Choroid plexus epithelial cell (primary cell): ENCODE measurements at regions not wholly inside any gene's neighbourhood (a gene's known extent, or its start where the extent isn't known, plus 50 kb on each side); places are given as distances from the start of the nearest gene placed in this dataset.
"Not testable (repeated sequence)": the region's sequence is repeated elsewhere in the genome, so short reads cannot be mapped to it uniquely, and the experiment has no call there.

Source experiments
- DNase-seq: peaks from one replicate; pipeline ENCODE4 v3.0.0-alpha.2; 2010; ENCODE audit warnings: low read depth
- H3K4me3 ChIP-seq: 2 replicates; pipeline ENCODE4 v1.5.1; 2011; ENCODE audit warnings: low read depth, mild to moderate bottlenecking, control low read depth, low read length, moderate library complexity
- CTCF ChIP-seq: conservative IDR thresholded peaks from 2 replicates; pipeline ENCODE4 v1.5.1; 2011; ENCODE audit warnings: low read depth, mild to moderate bottlenecking, control low read depth, inconsistent platforms, low read length, moderate library complexity

DNA sequence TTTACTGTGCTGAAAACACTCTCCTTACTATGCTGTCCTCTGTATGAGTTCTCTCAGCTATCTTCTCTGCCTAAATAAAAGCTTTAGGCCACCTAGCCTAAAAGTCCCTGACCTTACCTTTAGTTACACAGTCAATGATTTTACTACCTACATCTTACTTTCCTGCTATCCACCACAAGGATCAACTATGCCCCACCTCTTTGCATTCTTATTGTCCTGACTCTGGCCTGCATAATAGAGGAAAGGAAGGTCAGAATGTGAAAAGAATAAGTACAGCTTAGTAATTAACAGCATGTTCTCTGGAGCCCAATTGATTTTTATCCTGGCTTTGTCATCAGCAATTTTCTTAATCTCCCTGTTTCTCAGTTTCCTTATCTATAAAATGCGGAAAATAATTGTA lies 1257.8 kb downstream of the RPA4 start:
- TF ChIP-seq CTCF = no peak
- no peak for DNase-seq
- H3K4me3 ChIP-seq = no peak overlapping the region

GRCh38 chrX:98191003-98191402 lies 1307.3 kb downstream of the RPA4 start:
- no peak for TF ChIP-seq CTCF
- no peak overlapping the region for H3K4me3 ChIP-seq
- DNase-seq = no peak

DNA sequence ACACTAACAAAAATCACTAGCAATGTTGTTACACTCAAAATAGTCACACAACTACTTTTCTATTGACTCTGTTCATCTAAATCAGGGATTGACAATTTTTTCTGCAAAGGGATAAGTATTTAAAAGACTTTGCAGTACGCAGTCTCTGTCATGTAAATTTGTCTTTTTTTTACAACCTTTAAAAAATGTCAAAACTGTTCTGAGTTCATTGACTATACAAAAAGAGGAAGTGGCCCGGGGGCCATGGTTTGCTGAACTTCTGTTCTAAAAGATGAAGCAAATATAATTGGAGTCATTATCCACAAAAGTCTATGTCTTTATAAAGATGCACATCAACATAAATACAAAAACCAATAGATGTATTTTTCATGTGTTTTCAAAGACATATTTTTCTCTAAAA lies 1310.3 kb downstream of the RPA4 start:
- no peak overlapping the region for H3K4me3 ChIP-seq
- TF ChIP-seq CTCF = no peak
- no peak for DNase-seq

GRCh38 chrX:98203800-98204199 lies 1320.1 kb downstream of the RPA4 start:
- no peak for TF ChIP-seq CTCF
- no peak overlapping the region for H3K4me3 ChIP-seq
- DNase-seq = peak; percentile 0

DNA sequence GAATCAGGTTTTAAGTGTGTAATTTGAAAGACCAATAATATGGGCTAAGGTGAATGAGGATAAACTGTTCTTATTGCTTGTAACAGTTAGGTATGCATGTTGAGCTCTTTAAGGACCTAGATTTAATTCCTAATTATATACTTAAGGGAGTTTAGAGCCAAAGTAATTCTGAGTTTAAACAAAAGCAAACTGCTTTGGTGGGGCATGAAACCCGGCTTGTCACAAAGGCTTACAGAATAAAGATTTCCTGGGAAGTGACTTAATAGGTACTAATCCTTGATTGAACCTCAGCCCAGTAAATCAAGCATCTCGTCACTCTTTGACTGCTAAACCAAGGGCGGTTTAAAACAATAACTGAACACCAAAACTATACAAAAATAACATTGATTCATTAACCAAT lies 1324.2 kb downstream of the RPA4 start:
- no peak for TF ChIP-seq CTCF
- H3K4me3 ChIP-seq = no peak overlapping the region

GRCh38 chrX:98231003-98231402 lies 1347.3 kb downstream of the RPA4 start:
- H3K4me3 ChIP-seq = no peak overlapping the region
- DNase-seq = no peak
- no peak for TF ChIP-seq CTCF

More for the DNA sequence above, 1324.2 kb downstream of the RPA4 start:
- no peak for DNase-seq

- not testable (repeated sequence) for DNase-seq, H3K4me3 ChIP-seq
These were observed 1356.4 kb downstream of the RPA4 start for GRCh38 chrX:98240061-98240460.

DNA sequence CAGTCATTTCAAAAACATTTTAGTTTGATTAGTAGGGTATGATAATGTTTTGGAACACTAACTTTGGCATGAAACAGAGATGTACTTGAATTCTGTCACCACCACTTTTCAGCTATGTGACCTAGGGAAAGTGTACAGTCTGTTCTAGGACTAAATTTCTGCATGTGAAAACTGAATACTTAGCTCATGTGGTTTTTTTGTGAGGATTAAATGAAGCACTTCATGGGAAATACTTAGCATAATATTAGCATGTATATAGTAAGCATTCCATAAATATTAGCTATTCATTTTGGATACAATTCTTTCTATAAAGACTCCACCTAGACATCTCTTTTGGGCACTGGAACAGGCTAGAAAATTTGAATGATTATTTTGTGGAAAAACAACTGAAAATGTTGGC lies 1379.4 kb downstream of the RPA4 start:
- no peak for TF ChIP-seq CTCF
- no peak overlapping the region for H3K4me3 ChIP-seq
- DNase-seq = no peak
